Ishikawa (cell line): ENCODE measurements at regions not wholly inside any gene's neighbourhood (a gene's known extent, or its start where the extent isn't known, plus 50 kb on each side); places are given as distances from the start of the nearest gene placed in this dataset.

Source experiments
- CEBPB ChIP-seq: IDR thresholded peaks from 2 replicates; pipeline ENCODE4 v1.6.1; 2012
- CREB1 ChIP-seq: IDR thresholded peaks from 2 replicates; pipeline ENCODE4 v1.6.1; 2012; ENCODE audit warnings: low read depth
- EP300 ChIP-seq: IDR thresholded peaks from 2 replicates; pipeline ENCODE4 v1.6.1; 2012; ENCODE audit warnings: borderline replicate concordance

DNA sequence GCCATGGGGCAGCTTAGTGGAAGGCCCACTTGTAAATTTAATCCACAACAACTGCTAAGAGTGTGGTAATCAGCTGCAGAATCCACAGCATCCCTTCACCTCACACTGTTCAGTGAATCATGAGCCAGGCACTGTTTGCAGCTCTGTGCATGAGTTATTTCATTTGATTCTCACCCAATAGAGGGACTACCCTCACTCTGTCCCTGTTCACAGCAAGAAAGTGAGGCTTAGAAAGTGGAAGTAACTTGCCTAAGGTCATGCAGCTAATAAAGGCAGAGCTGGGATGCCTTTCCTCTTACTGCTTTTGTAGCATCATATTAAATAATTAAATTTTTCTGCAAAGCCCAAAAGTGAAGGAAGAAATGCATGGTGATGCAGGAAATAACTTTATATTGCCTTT lies 346.5 kb upstream of the PLD5 start:
- TF ChIP-seq EP300 (no peak), CREB1 (no peak), CEBPB (no peak)
